ENCODE measurements at regions not wholly inside any gene's neighbourhood (a gene's known extent, or its start where the extent isn't known, plus 50 kb on each side); places are given as distances from the start of the nearest gene placed in this dataset.

DNA sequence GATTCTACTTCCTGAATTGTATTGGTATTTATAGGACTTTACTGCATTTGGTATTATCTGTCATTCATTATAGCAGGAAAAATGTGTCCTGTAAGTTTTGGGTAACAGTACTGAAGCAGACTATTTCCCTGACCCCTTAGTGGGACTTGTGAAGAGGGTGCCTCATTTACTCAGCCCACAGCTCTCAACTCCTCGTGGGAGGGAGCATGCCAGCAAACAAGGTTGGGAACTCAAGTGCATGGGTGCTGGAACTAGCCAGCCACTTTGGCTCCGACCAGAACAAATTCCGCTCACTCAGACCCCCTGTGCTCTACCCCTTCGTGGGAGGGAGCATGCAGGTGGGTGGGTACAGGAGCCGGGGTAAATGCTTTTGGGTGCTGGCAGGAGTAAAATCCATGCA lies 1773.5 kb upstream of the WWC1 start:
- TF ChIP-seq, protein P1, sequence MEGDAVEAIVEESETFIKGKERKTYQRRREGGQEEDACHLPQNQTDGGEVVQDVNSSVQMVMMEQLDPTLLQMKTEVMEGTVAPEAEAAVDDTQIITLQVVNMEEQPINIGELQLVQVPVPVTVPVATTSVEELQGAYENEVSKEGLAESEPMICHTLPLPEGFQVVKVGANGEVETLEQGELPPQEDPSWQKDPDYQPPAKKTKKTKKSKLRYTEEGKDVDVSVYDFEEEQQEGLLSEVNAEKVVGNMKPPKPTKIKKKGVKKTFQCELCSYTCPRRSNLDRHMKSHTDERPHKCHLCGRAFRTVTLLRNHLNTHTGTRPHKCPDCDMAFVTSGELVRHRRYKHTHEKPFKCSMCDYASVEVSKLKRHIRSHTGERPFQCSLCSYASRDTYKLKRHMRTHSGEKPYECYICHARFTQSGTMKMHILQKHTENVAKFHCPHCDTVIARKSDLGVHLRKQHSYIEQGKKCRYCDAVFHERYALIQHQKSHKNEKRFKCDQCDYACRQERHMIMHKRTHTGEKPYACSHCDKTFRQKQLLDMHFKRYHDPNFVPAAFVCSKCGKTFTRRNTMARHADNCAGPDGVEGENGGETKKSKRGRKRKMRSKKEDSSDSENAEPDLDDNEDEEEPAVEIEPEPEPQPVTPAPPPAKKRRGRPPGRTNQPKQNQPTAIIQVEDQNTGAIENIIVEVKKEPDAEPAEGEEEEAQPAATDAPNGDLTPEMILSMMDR (IDR thresholded peaks at IDR 0.05 in 4 of 5, conservative IDR thresholded peaks at IDR 0.05 in 1 of 5): no peak
- no peak for TF ChIP-seq POLR2A (IDR thresholded peaks at IDR 0.05)

Measured in gastrocnemius medialis (tissue), 4 donors.